ENCODE measurements at regions not wholly inside any gene's neighbourhood (a gene's known extent, or its start where the extent isn't known, plus 50 kb on each side); places are given as distances from the start of the nearest gene placed in this dataset.

DNA sequence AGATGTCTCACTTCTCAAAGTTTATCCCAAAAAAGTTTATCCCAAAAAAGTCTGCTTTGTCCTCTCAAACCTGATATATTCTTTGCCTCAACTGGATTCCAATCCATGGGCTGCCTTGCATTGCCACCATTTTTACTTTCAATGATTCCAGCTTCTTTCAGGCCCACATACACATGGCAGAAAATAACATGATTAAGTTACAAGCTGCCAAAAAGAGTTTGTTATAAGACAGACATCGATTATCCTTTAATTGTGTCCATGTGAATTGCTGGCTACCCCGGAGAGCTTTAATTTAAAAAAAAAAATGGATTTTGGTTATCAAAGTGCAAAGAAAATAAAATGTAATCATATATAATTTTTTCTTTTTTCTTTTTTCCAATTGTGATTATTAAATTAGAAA, 819.6 kb upstream of the SORCS1 start:
- TF ChIP-seq, protein P1, sequence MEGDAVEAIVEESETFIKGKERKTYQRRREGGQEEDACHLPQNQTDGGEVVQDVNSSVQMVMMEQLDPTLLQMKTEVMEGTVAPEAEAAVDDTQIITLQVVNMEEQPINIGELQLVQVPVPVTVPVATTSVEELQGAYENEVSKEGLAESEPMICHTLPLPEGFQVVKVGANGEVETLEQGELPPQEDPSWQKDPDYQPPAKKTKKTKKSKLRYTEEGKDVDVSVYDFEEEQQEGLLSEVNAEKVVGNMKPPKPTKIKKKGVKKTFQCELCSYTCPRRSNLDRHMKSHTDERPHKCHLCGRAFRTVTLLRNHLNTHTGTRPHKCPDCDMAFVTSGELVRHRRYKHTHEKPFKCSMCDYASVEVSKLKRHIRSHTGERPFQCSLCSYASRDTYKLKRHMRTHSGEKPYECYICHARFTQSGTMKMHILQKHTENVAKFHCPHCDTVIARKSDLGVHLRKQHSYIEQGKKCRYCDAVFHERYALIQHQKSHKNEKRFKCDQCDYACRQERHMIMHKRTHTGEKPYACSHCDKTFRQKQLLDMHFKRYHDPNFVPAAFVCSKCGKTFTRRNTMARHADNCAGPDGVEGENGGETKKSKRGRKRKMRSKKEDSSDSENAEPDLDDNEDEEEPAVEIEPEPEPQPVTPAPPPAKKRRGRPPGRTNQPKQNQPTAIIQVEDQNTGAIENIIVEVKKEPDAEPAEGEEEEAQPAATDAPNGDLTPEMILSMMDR (conservative IDR thresholded peaks at IDR 0.05; ENCODE audit: low read length): no peak
- no peak for TF ChIP-seq EZH2phosphoT487 (IDR thresholded peaks at IDR 0.05; ENCODE audit: borderline replicate concordance, low read depth, low read length)

Measured in OCI-LY7 (cell line).